ENCODE measurements at regions not wholly inside any gene's neighbourhood (a gene's known extent, or its start where the extent isn't known, plus 50 kb on each side); places are given as distances from the start of the nearest gene placed in this dataset.

- TF ChIP-seq ZFX (CRISPR knock-in tag; IDR thresholded peaks at IDR 0.05; ENCODE audit: low read depth) (no peak), NR1H2 (CRISPR knock-in tag; IDR thresholded peaks at IDR 0.05; ENCODE audit: borderline replicate concordance, low read depth) (no peak), ZBTB33 (CRISPR knock-in tag; IDR thresholded peaks at IDR 0.05) (no peak), ZNF512 (CRISPR knock-in tag; IDR thresholded peaks at IDR 0.05) (no peak), ZNF317 (CRISPR knock-in tag; IDR thresholded peaks at IDR 0.05) (no peak), MEIS2 (CRISPR knock-in tag; IDR thresholded peaks at IDR 0.05) (no peak), HMGXB4 (CRISPR knock-in tag; IDR thresholded peaks at IDR 0.05; ENCODE audit: borderline replicate concordance in 1 of 2, low read depth in 1 of 2) (no peak), HOMEZ (CRISPR knock-in tag; IDR thresholded peaks at IDR 0.05; ENCODE audit: low read depth) (no peak), CBX5 (CRISPR knock-in tag; IDR thresholded peaks at IDR 0.05; ENCODE audit: borderline replicate concordance) (no peak)
These were observed 236.2 kb upstream of the KRR1 start for GRCh38 chr12:75747572-75748021.
